ENCODE measurements at regions not wholly inside any gene's neighbourhood (a gene's known extent, or its start where the extent isn't known, plus 50 kb on each side); places are given as distances from the start of the nearest gene placed in this dataset.

GRCh38 chr2:45141883-45142866 lies 132.9 kb upstream of the SIX2 start:
- Histone ChIP-seq H3K27me3 (ENCODE audit: control insufficient read depth in 1 of 2, insufficient read depth in 2 of 2, low read length in 2 of 2) (peaks cover 0 to 7% of the 10 kb centered on the region in 2 donors), H3K4me1 (ENCODE audit: control insufficient read depth, insufficient read depth, low read length) (no peaks in the 10 kb centered on the region), H3K9ac (ENCODE audit: low read length in 2 of 2) (no peak overlapping the region), H3K9me3 (ENCODE audit: control insufficient read depth in 2 of 2, low read length in 2 of 2) (peaks cover 0 to under 1% of the 10 kb centered on the region in 2 donors), H3K4me3 (ENCODE audit: low read length in 2 of 2) (no peak overlapping the region), H3K36me3 (ENCODE audit: control insufficient read depth in 2 of 2, insufficient read depth in 2 of 2, low read length in 2 of 2) (no peaks in the 10 kb centered on the region), H3K27ac (ENCODE audit: low read length) (no peak overlapping the region)

DNA sequence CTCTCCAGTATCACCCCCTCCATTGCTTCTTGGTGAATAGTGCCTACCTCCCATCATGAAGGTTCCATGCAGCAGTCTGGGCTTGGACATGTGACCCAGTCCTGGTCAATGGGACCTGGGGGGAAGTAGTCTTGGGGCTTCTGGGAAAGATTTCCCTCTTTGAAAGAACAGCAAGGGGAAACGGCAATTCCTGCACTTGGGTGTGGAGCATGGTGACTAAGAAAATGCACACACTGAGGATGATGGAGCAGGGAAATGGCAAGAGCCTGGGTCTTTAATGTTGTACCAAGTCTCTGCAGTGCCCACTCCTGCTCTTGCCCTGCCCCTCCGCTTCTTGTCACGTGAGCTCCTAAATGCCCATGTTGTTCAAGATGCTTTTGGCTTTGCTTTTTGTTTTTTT lies 131.4 kb upstream of the SIX2 start:
- no peaks in the 10 kb centered on the region for H3K9me3 ChIP-seq (ENCODE audit: control insufficient read depth in 2 of 2, low read length in 2 of 2)
- H3K27me3 ChIP-seq (ENCODE audit: control insufficient read depth in 1 of 2, insufficient read depth in 2 of 2, low read length in 2 of 2), result peaks cover 0 to 8% of the 10 kb centered on the region in 2 donors
- no peak overlapping the region for H3K9ac ChIP-seq (ENCODE audit: low read length in 2 of 2)
- no peak overlapping the region for H3K4me3 ChIP-seq (ENCODE audit: low read length in 2 of 2)
- H3K36me3 ChIP-seq (ENCODE audit: control insufficient read depth in 2 of 2, insufficient read depth in 2 of 2, low read length in 2 of 2), result no peaks in the 10 kb centered on the region
- no peaks in the 10 kb centered on the region for H3K4me1 ChIP-seq (ENCODE audit: control insufficient read depth, insufficient read depth, low read length)
- H3K27ac ChIP-seq (ENCODE audit: low read length), result no peak overlapping the region

DNA sequence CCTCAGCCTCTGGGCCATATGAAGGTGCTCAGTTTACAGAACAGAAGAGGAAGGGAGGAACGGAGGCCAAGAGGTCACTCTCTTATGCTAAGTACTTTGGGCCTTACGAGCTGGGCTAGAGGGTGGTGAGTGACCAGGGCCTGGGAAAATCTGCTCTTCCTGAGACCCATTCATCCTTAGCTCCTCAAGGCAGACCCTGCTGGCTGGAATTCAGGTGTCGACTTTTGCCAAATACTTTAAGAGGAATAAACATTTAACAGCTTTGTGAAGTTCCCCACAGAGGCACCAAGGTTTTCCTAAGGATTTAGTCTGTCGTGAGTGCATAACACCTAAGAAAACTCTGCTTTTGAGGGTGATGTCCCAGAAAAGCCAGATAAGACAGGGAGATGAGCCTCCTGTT lies 129.7 kb upstream of the SIX2 start:
- Histone ChIP-seq H3K9ac (ENCODE audit: low read length in 2 of 2) (no peak overlapping the region), H3K4me1 (ENCODE audit: control insufficient read depth, insufficient read depth, low read length) (no peaks in the 10 kb centered on the region), H3K4me3 (ENCODE audit: low read length in 2 of 2) (no peak overlapping the region), H3K27ac (ENCODE audit: low read length) (no peak overlapping the region), H3K9me3 (ENCODE audit: control insufficient read depth in 2 of 2, low read length in 2 of 2) (no peaks in the 10 kb centered on the region), H3K27me3 (ENCODE audit: control insufficient read depth in 1 of 2, insufficient read depth in 2 of 2, low read length in 2 of 2) (peaks cover 0 to 7% of the 10 kb centered on the region in 2 donors), H3K36me3 (ENCODE audit: control insufficient read depth in 2 of 2, insufficient read depth in 2 of 2, low read length in 2 of 2) (no peaks in the 10 kb centered on the region)

DNA sequence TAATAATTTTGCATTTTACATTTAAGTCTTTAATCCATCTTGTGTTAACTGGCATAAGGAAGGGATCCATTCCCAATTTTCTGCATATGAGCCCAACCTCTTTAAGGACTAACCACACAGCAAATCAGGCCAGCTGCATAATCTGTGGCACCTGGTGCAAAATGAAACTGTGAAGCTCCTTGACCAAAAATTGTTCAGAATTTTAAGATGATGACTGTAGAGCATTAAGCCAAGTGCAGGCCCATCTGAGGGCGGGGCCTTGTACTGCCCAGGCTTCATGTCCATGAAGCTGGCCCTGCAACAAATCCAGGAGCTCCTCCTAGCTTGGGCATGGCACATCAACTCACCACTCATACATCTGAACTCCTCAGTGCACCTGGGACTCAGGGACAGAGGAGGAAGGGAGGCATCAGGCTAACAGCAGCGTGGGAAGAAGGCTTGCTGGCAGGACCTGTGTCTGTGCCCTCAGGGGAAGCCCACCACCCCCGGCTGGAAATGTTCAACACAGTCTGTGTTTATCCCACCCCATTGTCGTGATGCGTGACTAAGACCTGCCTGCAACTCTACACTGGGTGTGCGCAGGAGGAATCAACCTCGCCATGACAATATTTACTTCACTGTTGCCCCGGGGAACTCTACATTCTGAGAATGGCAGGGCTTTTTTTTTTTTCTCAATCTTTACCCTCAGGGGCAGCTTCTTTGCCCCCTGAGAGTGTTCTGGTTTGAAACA lies 128.9 kb upstream of the SIX2 start:
- Histone ChIP-seq H3K9ac (ENCODE audit: low read length in 2 of 2) (no peak overlapping the region), H3K9me3 (ENCODE audit: control insufficient read depth in 2 of 2, low read length in 2 of 2) (no peaks in the 10 kb centered on the region), H3K27ac (ENCODE audit: low read length) (no peak overlapping the region), H3K4me1 (ENCODE audit: control insufficient read depth, insufficient read depth, low read length) (no peaks in the 10 kb centered on the region), H3K27me3 (ENCODE audit: control insufficient read depth in 1 of 2, insufficient read depth in 2 of 2, low read length in 2 of 2) (peaks cover 0 to 2% of the 10 kb centered on the region in 2 donors), H3K4me3 (ENCODE audit: low read length in 2 of 2) (no peak overlapping the region), H3K36me3 (ENCODE audit: control insufficient read depth in 2 of 2, insufficient read depth in 2 of 2, low read length in 2 of 2) (no peaks in the 10 kb centered on the region)

- Histone ChIP-seq H3K36me3 (ENCODE audit: control insufficient read depth in 2 of 2, insufficient read depth in 2 of 2, low read length in 2 of 2) (no peaks in the 10 kb centered on the region), H3K9ac (ENCODE audit: low read length in 2 of 2) (no peak overlapping the region), H3K4me1 (ENCODE audit: control insufficient read depth, insufficient read depth, low read length) (no peaks in the 10 kb centered on the region), H3K27ac (ENCODE audit: low read length) (no peak overlapping the region), H3K9me3 (ENCODE audit: control insufficient read depth in 2 of 2, low read length in 2 of 2) (no peaks in the 10 kb centered on the region), H3K4me3 (ENCODE audit: low read length in 2 of 2) (no peak overlapping the region), H3K27me3 (ENCODE audit: control insufficient read depth in 1 of 2, insufficient read depth in 2 of 2, low read length in 2 of 2) (peaks cover 0 to 2% of the 10 kb centered on the region in 2 donors)
Observed at GRCh38 chr2:45134726-45135125, 125.5 kb upstream of the SIX2 start.

DNA sequence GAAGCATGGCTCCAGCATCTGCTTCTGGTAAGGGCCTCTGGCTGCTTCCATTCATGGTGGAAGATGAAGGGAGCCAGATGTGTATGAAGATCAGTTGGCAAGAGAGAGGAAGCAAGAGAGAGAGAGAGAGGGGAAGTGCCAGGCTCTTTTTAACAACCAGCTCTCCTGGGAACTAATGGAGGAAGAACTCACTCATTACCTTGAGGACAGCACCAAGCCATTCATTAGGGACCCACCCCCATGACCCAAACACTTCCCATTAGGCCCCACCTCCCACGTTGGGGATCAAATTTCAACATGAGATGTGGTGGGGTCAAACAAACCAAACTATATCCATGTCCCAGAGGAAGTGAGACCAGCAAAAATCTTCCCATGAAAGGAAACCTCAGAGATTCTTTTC lies 124.8 kb upstream of the SIX2 start:
- H3K27me3 ChIP-seq (ENCODE audit: control insufficient read depth in 1 of 2, insufficient read depth in 2 of 2, low read length in 2 of 2), result peaks cover 0 to 2% of the 10 kb centered on the region in 2 donors
- no peak overlapping the region for H3K4me3 ChIP-seq (ENCODE audit: low read length in 2 of 2)

DNA sequence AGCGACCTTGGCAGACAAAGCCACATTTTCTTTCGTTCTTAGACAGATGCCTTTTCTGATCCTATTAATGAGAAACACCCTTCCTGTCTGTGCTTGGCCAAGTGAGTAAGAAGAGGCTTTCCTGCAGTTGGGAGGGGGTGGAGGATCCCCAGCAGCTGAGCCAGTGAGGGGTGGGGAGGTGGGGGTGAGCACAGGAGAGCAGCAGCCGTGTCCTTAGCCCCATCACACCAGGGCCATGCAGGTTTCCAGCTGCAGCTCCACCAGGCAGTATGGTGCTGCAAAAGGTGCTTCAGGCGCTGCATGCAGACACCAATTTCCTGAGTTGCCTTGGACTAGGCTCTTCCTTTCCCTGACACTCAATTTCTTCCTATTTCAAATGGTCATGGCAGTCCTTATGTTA lies 123.3 kb upstream of the SIX2 start:
- H3K9me3 ChIP-seq (ENCODE audit: control insufficient read depth in 2 of 2, low read length in 2 of 2), result no peaks in the 10 kb centered on the region
- peaks cover 0 to 2% of the 10 kb centered on the region in 2 donors for H3K27me3 ChIP-seq (ENCODE audit: control insufficient read depth in 1 of 2, insufficient read depth in 2 of 2, low read length in 2 of 2)
- no peaks in the 10 kb centered on the region for H3K36me3 ChIP-seq (ENCODE audit: control insufficient read depth in 2 of 2, insufficient read depth in 2 of 2, low read length in 2 of 2)
- H3K4me1 ChIP-seq (ENCODE audit: control insufficient read depth, insufficient read depth, low read length), result peaks cover 12% of the 10 kb centered on the region
- no peak overlapping the region for H3K4me3 ChIP-seq (ENCODE audit: low read length in 2 of 2)
- H3K9ac ChIP-seq (ENCODE audit: low read length in 2 of 2), result no peak overlapping the region
- H3K27ac ChIP-seq (ENCODE audit: low read length), result no peak overlapping the region

More for the DNA sequence above, 124.8 kb upstream of the SIX2 start:
- no peaks in the 10 kb centered on the region for H3K4me1 ChIP-seq (ENCODE audit: control insufficient read depth, insufficient read depth, low read length)
- no peak overlapping the region for H3K9ac ChIP-seq (ENCODE audit: low read length in 2 of 2)
- H3K9me3 ChIP-seq (ENCODE audit: control insufficient read depth in 2 of 2, low read length in 2 of 2), result no peaks in the 10 kb centered on the region
- no peaks in the 10 kb centered on the region for H3K36me3 ChIP-seq (ENCODE audit: control insufficient read depth in 2 of 2, insufficient read depth in 2 of 2, low read length in 2 of 2)
- H3K27ac ChIP-seq (ENCODE audit: low read length), result no peak overlapping the region

GRCh38 chr2:45131587-45131986 lies 122.3 kb upstream of the SIX2 start:
- peaks cover 12% of the 10 kb centered on the region for H3K4me1 ChIP-seq (ENCODE audit: control insufficient read depth, insufficient read depth, low read length)
- H3K27me3 ChIP-seq (ENCODE audit: control insufficient read depth in 1 of 2, insufficient read depth in 2 of 2, low read length in 2 of 2), result peaks cover 0 to 2% of the 10 kb centered on the region in 2 donors
- no peak overlapping the region for H3K9ac ChIP-seq (ENCODE audit: low read length in 2 of 2)
- no peaks in the 10 kb centered on the region for H3K36me3 ChIP-seq (ENCODE audit: control insufficient read depth in 2 of 2, insufficient read depth in 2 of 2, low read length in 2 of 2)
- no peaks in the 10 kb centered on the region for H3K9me3 ChIP-seq (ENCODE audit: control insufficient read depth in 2 of 2, low read length in 2 of 2)
- H3K4me3 ChIP-seq (ENCODE audit: low read length in 2 of 2), result no peak overlapping the region
- H3K27ac ChIP-seq (ENCODE audit: low read length), result no peak overlapping the region

- Histone ChIP-seq H3K36me3 (ENCODE audit: control insufficient read depth in 2 of 2, insufficient read depth in 2 of 2, low read length in 2 of 2) (no peaks in the 10 kb centered on the region), H3K27me3 (ENCODE audit: control insufficient read depth in 1 of 2, insufficient read depth in 2 of 2, low read length in 2 of 2) (no peaks in the 10 kb centered on the region), H3K4me1 (ENCODE audit: control insufficient read depth, insufficient read depth, low read length) (peaks cover 12% of the 10 kb centered on the region), H3K27ac (ENCODE audit: low read length) (no peak overlapping the region), H3K9me3 (ENCODE audit: control insufficient read depth in 2 of 2, low read length in 2 of 2) (no peaks in the 10 kb centered on the region), H3K9ac (ENCODE audit: low read length in 2 of 2) (no peak overlapping the region), H3K4me3 (ENCODE audit: low read length in 2 of 2) (no peak overlapping the region)
Observed at GRCh38 chr2:45130736-45131135, 121.5 kb upstream of the SIX2 start.

DNA sequence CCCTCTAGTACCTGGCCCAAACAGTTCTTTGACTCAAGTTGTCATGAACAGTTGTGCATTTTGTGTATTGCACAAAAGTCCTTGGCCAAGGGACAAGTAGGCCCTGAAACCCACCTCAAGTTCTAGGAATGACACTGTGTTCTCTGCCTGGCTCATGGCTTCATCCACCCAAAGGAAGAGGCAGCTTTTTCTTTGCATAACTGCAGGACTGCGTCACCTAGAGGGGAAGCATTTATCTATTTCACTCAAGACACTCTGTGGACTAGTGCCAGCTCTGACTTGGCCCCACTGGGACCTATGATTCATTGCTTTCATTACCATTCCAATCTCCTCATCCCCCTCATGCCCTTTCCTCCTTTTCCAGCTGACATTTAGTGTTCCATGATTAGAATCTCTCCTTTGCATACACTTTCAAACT lies 119.3 kb upstream of the SIX2 start:
- Histone ChIP-seq H3K9me3 (ENCODE audit: control insufficient read depth in 2 of 2, low read length in 2 of 2) (no peaks in the 10 kb centered on the region), H3K36me3 (ENCODE audit: control insufficient read depth in 2 of 2, insufficient read depth in 2 of 2, low read length in 2 of 2) (no peaks in the 10 kb centered on the region), H3K27me3 (ENCODE audit: control insufficient read depth in 1 of 2, insufficient read depth in 2 of 2, low read length in 2 of 2) (no peaks in the 10 kb centered on the region), H3K9ac (ENCODE audit: low read length in 2 of 2) (no peak overlapping the region), H3K4me3 (ENCODE audit: low read length in 2 of 2) (no peak overlapping the region), H3K27ac (ENCODE audit: low read length) (no peak overlapping the region), H3K4me1 (ENCODE audit: control insufficient read depth, insufficient read depth, low read length) (peaks cover 12% of the 10 kb centered on the region)
